ENCODE measurements at regions not wholly inside any gene's neighbourhood (a gene's known extent, or its start where the extent isn't known, plus 50 kb on each side); places are given as distances from the start of the nearest gene placed in this dataset.

DNA sequence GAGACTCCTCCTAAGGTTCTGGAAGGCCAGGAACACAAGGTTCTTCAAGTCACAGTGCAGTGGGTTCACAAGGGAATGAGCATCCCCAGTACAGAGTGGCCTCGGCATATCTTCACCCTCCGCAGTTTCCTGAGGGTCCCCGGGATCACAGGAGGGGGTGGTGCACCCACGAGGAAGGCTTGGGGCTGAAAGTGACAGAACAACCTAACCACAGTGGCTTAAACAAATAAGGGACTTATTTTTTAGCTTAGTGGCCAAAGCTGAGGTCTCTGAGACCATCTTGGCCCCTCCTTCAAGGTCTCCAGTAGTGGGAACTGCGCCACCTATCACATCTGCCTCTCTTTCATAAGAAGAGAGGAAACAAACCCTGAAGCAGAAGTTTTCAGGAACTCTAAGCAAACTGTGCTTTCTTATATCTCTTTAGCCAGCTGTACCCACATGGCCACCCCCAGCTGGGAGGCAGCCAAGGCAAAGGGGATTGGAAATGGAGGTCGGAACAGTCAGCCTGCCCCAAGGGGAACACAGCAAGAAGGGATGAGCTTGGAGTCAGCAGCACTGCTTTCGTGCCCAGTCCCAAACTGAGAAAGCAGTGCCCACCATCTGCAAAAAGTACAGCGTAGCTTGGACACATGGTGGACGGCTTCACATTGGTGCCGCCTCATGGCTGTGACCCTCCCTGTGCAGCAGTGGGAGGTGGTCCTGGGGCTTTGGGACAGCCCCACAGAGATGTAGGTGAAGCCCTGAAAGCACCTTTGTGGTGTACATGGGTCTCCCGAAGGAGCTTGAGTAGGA is 260.0 kb upstream of the ID2 start:
- Histone ChIP-seq H3K9me3 (replicated peaks in 1 of 2; ENCODE audit: control insufficient read depth in 1 of 2, insufficient read depth in 1 of 2, low read length in 2 of 2) (no peaks in the 10 kb centered on the region), H3K9ac (ENCODE audit: insufficient read depth, low read length, poor library complexity, severe bottlenecking) (peak overlapping the region; percentile 22), H3K4me3 (replicated peaks in 1 of 3; ENCODE audit: low read depth in 2 of 3, low read length in 3 of 3) (no peak overlapping the region), H3K27ac (ENCODE audit: low read depth in 1 of 2, low read length in 2 of 2) (no peak overlapping the region), H3K36me3 (replicated peaks in 1 of 2; ENCODE audit: control insufficient read depth in 1 of 2, insufficient read depth in 2 of 2, low read length in 2 of 2) (no peaks in the 10 kb centered on the region), H2AFZ (ENCODE audit: insufficient read depth, low read depth, low read length, poor library complexity, severe bottlenecking) (peak overlapping the region; percentile 43), H4K20me1 (ENCODE audit: insufficient read depth, low read length) (no peaks in the 10 kb centered on the region), H3K79me2 (ENCODE audit: insufficient read depth, low read length) (no peaks in the 10 kb centered on the region), H3K27me3 (ENCODE audit: control insufficient read depth in 2 of 2, insufficient read depth in 2 of 2, low read length in 2 of 2) (no peaks in the 10 kb centered on the region), H3K4me2 (replicated peaks; ENCODE audit: extremely low read depth, low read length, poor library complexity, severe bottlenecking) (peak overlapping the region; percentile 16), H3K4me1 (ENCODE audit: control insufficient read depth in 1 of 2, insufficient read depth in 2 of 2, low read length in 2 of 2) (peaks cover 15 to 22% of the 10 kb centered on the region in 2 donors)
- Mint-ChIP-seq H3K27me3 (ENCODE audit: low read depth in 3 of 3) (peaks cover 0 to 4% (median 3%) of the 10 kb centered on the region in 3 donors), H3K36me3 (no peaks in the 10 kb centered on the region), H3K4me1 (peaks cover 33% of the 10 kb centered on the region), H3K9me3 (peaks cover 0 to 3% (median 0%) of the 10 kb centered on the region in 7 donors), H3K4me3 (peak overlapping the region in 1 of 2 donors; percentile 73), H3K27ac (peak overlapping the region in 1 of 7 donors; percentile 23)
- DNase-seq = peak in 1 of 3 donors; percentile 30
- 51% methylated on average over 10 of the region's 11 CpGs for WGBS (ENCODE audit: insufficient coverage)
- intact Hi-C loops (cut with micrococcal nuclease) = no loop called here
- TF ChIP-seq, protein P1, sequence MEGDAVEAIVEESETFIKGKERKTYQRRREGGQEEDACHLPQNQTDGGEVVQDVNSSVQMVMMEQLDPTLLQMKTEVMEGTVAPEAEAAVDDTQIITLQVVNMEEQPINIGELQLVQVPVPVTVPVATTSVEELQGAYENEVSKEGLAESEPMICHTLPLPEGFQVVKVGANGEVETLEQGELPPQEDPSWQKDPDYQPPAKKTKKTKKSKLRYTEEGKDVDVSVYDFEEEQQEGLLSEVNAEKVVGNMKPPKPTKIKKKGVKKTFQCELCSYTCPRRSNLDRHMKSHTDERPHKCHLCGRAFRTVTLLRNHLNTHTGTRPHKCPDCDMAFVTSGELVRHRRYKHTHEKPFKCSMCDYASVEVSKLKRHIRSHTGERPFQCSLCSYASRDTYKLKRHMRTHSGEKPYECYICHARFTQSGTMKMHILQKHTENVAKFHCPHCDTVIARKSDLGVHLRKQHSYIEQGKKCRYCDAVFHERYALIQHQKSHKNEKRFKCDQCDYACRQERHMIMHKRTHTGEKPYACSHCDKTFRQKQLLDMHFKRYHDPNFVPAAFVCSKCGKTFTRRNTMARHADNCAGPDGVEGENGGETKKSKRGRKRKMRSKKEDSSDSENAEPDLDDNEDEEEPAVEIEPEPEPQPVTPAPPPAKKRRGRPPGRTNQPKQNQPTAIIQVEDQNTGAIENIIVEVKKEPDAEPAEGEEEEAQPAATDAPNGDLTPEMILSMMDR (IDR thresholded peaks at IDR 0.05) = peak; percentile 16

DNA sequence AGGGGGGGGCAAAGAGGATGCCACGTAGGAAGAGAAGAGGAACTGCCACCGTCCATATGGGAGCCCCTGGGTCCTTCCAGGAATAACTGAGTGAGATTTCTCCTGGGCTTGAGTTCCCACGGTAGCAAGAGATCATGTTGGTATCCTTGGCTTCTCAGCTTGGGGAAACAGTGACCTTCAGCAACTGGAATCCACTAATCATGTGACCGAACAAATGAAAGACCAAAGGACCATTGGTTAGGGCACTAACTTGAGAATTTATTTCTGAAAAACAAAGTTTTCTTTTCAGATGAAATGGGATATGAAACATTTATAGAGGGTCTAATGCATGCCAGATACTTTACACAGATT is 259.4 kb upstream of the ID2 start:
- Mint-ChIP-seq H3K27ac (no peak overlapping the region), H3K4me1 (peaks cover 35% of the 10 kb centered on the region), H3K9me3 (peaks cover 0 to 3% (median 0%) of the 10 kb centered on the region in 7 donors), H3K36me3 (no peaks in the 10 kb centered on the region), H3K27me3 (ENCODE audit: low read depth in 3 of 3) (peaks cover 0 to 4% (median 3%) of the 10 kb centered on the region in 3 donors), H3K4me3 (no peak overlapping the region)
- peaks cover 15 to 23% of the 10 kb centered on the region in 2 donors for H3K4me1 ChIP-seq (ENCODE audit: control insufficient read depth in 1 of 2, insufficient read depth in 2 of 2, low read length in 2 of 2)
- intact Hi-C loops (cut with micrococcal nuclease) = no loop called here
- no peak overlapping the region for H3K27ac ChIP-seq (ENCODE audit: low read depth in 1 of 2, low read length in 2 of 2)
- H2AFZ ChIP-seq (ENCODE audit: insufficient read depth, low read depth, low read length, poor library complexity, severe bottlenecking) = no peak overlapping the region
- TF ChIP-seq, protein P1 (IDR thresholded peaks at IDR 0.05) = no peak
- H3K79me2 ChIP-seq (ENCODE audit: insufficient read depth, low read length) = no peaks in the 10 kb centered on the region
- 56% methylated on average over 3 of the region's 4 CpGs for WGBS (ENCODE audit: insufficient coverage)
- no peak overlapping the region for H3K9ac ChIP-seq (ENCODE audit: insufficient read depth, low read length, poor library complexity, severe bottlenecking)
- no peaks in the 10 kb centered on the region for H3K36me3 ChIP-seq (replicated peaks in 1 of 2; ENCODE audit: control insufficient read depth in 1 of 2, insufficient read depth in 2 of 2, low read length in 2 of 2)
- H3K9me3 ChIP-seq (replicated peaks in 1 of 2; ENCODE audit: control insufficient read depth in 1 of 2, insufficient read depth in 1 of 2, low read length in 2 of 2) = no peaks in the 10 kb centered on the region
- H3K4me3 ChIP-seq (replicated peaks in 1 of 3; ENCODE audit: low read depth in 2 of 3, low read length in 3 of 3) = no peak overlapping the region
- DNase-seq = no peak
- no peak overlapping the region for H3K4me2 ChIP-seq (replicated peaks; ENCODE audit: extremely low read depth, low read length, poor library complexity, severe bottlenecking)
- H3K27me3 ChIP-seq (ENCODE audit: control insufficient read depth in 2 of 2, insufficient read depth in 2 of 2, low read length in 2 of 2) = no peaks in the 10 kb centered on the region
- no peaks in the 10 kb centered on the region for H4K20me1 ChIP-seq (ENCODE audit: insufficient read depth, low read length)

All from CD14-positive monocyte (primary cell).